Cardiac fibroblast (primary cell): ENCODE measurements at regions not wholly inside any gene's neighbourhood (a gene's known extent, or its start where the extent isn't known, plus 50 kb on each side); places are given as distances from the start of the nearest gene placed in this dataset.

Experiments used
- DNase-seq, 2 donors: peaks; one replicate each; pipeline versions ENCODE4 v3.0.0 to v3.0.0-alpha.2; 2010; ENCODE audit warnings: low read depth in 2 of 2
- H3K4me3 ChIP-seq, 2 donors: replicated peaks in 1 of 2; 1 replicate in 1 of 2; 2 replicates in 1 of 2; pipeline ENCODE4 v1.5.1; 2011; ENCODE audit warnings: low read depth in 2 of 2, low read length in 2 of 2, mild to moderate bottlenecking in 2 of 2, moderate library complexity in 1 of 2
- TF ChIP-seq, protein P1 (sequence below): IDR thresholded peaks from one replicate; pipeline ENCODE4 v1.5.1; 2011; ENCODE audit warnings: low read depth, mild to moderate bottlenecking, low read length, inconsistent platforms

DNA sequence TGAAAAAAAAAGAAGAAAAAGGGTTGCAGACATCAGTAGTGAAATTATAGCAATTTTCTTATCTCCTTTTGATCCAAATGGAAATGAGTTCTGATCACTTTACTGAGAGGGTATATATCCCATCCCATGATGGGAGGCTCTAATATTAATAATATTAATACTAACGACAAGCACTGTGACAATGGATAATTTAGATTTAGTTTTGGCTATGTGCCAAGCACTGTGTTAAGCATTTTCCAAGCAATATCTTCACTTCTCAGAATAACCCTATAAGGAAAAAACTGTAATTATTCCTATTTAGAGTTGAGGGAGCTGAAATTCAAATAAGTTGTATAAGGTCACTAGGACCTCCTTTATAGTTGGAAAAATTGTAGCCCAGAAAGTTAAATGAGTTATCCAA lies 58.4 kb upstream of the ASTN2 start:
- DNase-seq: no peak
- TF ChIP-seq, protein P1, sequence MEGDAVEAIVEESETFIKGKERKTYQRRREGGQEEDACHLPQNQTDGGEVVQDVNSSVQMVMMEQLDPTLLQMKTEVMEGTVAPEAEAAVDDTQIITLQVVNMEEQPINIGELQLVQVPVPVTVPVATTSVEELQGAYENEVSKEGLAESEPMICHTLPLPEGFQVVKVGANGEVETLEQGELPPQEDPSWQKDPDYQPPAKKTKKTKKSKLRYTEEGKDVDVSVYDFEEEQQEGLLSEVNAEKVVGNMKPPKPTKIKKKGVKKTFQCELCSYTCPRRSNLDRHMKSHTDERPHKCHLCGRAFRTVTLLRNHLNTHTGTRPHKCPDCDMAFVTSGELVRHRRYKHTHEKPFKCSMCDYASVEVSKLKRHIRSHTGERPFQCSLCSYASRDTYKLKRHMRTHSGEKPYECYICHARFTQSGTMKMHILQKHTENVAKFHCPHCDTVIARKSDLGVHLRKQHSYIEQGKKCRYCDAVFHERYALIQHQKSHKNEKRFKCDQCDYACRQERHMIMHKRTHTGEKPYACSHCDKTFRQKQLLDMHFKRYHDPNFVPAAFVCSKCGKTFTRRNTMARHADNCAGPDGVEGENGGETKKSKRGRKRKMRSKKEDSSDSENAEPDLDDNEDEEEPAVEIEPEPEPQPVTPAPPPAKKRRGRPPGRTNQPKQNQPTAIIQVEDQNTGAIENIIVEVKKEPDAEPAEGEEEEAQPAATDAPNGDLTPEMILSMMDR: no peak
- H3K4me3 ChIP-seq: no peak overlapping the region

DNA sequence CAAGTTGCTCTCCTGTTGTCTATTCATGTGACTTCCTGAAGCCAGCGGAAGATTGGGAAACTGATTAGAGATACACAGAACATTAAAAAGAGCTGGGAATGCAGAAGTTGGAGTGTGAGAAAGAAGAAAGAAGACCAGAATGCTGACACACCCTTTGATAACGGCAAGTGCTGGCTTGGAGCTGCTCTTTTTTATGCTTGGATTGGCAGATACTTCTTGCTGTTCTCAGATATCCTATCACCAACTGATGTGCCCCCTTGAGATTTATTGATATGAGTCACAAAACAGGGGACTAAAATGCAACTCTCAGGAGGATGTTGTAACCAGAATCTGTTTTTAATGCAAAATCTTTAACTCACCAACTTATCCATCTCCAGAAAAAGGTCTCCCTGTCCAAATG lies 56.0 kb upstream of the ASTN2 start:
- H3K4me3 ChIP-seq: no peak overlapping the region
- no peak for DNase-seq
- TF ChIP-seq, protein P1: no peak

DNA sequence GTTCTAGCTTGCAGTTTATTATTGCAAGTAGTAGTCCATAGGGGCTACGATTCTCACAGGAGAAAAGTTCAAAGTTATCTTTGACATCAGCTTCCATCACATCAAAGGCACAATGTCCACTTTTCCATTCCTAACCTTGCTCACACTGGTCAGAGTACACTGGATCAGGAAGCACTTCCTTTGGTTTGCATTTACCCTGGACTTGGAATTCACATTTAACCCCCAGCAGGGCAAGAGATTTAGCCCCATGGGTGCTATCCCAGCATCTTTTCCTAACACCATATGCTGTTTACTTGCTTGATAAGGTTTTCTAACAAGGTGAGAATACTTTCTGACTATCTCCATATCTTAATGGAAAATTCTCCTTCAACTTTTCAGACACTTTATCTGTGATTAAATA lies 55.6 kb upstream of the ASTN2 start:
- DNase-seq: no peak
- no peak overlapping the region for H3K4me3 ChIP-seq
- TF ChIP-seq, protein P1: no peak

DNA sequence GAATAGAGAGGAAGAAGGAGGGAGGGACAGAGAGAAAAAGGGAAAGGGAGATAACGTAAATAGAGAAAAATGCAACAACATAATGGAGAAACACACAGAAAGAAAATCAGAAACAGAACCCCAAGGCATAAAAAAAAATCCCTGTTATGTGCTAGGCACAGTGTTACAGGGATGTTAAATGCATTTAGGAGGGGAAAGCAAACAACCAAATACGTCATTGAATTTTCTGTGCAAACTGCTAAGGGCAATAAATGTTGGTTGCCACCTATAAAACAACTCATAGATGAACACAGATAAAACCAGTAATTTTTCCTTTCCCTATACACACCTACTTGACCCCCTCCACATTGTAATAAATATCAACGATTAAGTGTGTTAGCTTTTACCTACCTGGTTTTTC lies 51.3 kb upstream of the ASTN2 start:
- DNase-seq: no peak
- H3K4me3 ChIP-seq: no peak overlapping the region
- TF ChIP-seq, protein P1: no peak

DNA sequence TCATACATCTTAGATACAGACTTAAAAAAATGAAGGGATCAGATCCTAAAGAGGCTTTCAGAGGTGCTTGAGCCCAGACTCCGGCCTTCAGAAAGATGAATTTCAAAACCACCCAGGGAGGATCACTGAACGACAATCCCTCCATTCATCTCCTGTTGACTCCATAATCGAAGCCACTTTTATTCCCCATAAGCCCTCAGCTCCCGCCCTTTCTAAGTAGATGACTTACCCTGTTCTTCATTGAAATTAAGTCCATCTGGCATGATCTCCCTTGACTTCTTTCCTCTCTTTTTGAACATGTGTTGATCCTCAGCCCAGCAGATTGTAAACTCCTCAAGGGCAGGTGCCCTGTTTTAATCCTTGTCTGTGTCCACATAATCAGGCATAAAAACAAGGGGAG lies 50.8 kb upstream of the ASTN2 start:
- DNase-seq: no peak
- TF ChIP-seq, protein P1: no peak
- H3K4me3 ChIP-seq: no peak overlapping the region

DNA sequence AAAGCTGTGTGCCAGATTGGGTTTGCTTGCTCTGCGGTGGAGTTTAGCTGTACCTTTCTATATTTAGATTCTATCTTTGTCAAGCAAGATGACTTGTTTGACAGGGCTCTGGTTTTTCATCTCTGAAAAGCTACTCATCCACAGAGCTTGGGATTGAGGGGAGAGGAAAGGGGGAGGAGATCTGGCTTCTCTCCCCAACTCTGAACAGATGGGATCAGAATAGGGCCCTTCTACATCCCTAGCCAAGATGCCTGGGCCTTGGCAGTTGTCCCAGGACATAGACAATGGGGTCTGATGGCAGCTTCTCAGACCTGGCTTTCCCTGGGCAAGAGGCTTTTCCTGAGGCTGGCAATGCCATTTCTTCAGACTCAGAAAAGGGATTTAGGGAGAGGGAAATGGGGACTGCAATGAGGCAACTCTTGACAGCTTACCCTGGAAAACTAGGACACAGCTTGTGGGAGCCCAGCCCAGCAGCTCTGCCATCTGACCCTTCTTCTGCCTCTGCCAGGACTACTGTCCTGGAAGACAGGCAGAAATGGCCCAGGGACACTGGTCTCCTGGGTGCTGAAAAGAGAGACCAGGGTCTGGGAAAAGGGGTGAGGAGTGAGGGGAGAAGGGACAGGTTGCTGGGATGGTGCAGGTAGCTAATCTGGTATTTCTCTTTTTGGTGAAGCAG lies 50.2 kb upstream of the ASTN2 start:
- DNase-seq: no peak
- H3K4me3 ChIP-seq: no peak overlapping the region
- TF ChIP-seq, protein P1: no peak
